ENCODE measurements at regions not wholly inside any gene's neighbourhood (a gene's known extent, or its start where the extent isn't known, plus 50 kb on each side); places are given as distances from the start of the nearest gene placed in this dataset.

DNA sequence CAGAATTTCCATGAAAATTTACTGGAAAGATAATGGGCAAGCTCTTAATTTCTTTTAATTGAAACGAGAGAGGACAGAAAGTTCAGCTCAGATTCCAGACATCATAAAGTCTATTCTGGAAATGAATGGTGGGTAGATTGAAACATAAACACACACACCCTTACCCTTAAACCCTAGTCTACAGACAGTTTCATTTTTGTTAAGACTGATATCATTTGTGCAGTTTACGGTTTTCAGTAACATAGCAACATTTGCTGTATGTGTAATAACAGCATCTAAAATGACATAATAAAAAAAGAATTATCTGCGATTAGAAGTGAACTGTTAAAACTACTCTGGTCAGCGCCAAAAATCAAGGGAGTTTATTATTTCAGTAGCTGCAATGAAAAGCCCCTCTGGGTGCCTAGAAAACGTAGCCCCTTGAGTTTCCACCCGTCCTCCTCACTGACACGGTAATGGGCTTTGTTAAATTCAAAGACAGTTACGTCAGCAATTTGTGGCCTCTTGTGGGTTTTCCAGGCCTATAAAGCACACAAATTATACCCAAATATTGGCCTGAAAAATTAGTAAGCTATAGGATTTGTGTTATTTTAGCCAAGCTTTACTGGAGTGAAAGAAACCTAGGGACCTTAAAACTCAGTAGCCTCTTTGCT, 520.6 kb upstream of the SOX9 start (continued):
- TF ChIP-seq, protein P1, sequence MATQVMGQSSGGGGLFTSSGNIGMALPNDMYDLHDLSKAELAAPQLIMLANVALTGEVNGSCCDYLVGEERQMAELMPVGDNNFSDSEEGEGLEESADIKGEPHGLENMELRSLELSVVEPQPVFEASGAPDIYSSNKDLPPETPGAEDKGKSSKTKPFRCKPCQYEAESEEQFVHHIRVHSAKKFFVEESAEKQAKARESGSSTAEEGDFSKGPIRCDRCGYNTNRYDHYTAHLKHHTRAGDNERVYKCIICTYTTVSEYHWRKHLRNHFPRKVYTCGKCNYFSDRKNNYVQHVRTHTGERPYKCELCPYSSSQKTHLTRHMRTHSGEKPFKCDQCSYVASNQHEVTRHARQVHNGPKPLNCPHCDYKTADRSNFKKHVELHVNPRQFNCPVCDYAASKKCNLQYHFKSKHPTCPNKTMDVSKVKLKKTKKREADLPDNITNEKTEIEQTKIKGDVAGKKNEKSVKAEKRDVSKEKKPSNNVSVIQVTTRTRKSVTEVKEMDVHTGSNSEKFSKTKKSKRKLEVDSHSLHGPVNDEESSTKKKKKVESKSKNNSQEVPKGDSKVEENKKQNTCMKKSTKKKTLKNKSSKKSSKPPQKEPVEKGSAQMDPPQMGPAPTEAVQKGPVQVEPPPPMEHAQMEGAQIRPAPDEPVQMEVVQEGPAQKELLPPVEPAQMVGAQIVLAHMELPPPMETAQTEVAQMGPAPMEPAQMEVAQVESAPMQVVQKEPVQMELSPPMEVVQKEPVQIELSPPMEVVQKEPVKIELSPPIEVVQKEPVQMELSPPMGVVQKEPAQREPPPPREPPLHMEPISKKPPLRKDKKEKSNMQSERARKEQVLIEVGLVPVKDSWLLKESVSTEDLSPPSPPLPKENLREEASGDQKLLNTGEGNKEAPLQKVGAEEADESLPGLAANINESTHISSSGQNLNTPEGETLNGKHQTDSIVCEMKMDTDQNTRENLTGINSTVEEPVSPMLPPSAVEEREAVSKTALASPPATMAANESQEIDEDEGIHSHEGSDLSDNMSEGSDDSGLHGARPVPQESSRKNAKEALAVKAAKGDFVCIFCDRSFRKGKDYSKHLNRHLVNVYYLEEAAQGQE (IDR thresholded peaks at IDR 0.05), result no peak
- TF ChIP-seq, protein P2, sequence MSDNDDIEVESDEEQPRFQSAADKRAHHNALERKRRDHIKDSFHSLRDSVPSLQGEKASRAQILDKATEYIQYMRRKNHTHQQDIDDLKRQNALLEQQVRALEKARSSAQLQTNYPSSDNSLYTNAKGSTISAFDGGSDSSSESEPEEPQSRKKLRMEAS (IDR thresholded peaks at IDR 0.05), result no peak
- no peak for TF ChIP-seq RAD21 (IDR thresholded peaks at IDR 0.05)
- TF ChIP-seq YY1 (IDR thresholded peaks at IDR 0.05), result no peak
- TF ChIP-seq FOXA1 (IDR thresholded peaks at IDR 0.05), result no peak
- no peak for TF ChIP-seq NR2F2 (IDR thresholded peaks at IDR 0.05)
- no peak for TF ChIP-seq JUND (IDR thresholded peaks at IDR 0.05)
- TF ChIP-seq FOXA2 (IDR thresholded peaks at IDR 0.05), result no peak
- TF ChIP-seq, protein P3, sequence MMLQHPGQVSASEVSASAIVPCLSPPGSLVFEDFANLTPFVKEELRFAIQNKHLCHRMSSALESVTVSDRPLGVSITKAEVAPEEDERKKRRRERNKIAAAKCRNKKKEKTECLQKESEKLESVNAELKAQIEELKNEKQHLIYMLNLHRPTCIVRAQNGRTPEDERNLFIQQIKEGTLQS (IDR thresholded peaks at IDR 0.05), result no peak

DNA sequence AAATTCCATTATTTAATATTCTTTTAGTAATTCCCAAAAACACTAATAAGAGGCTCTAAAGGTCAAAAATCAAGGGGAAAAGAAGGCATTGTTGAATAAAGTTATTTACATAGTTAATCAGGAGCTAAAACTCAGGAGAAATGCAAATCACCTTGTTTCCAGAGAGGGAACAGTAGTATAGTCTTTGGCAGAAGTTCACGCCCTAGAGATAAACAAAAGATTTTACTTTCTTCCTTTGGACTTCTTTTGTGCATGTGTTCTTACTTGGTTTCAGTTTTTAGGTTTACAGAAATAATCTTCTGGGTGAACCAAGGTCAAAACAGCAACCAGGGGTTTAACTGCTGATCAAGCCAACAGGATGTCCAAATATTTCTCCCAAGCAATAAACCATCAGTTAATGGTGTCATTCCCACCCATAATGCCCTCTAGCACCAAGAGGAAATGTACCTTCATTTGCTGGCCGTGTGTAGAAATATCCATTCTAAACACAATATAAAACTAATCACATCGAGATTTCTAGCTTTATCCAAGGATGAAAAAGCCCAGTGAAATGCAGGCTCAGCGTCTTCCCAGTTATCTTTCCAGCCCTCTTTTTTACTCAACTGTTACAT, 518.8 kb upstream of the SOX9 start:
- WGBS, result 73% methylated on average over 4 of the region's 4 CpGs
- Histone ChIP-seq H3K9me3 (ENCODE audit: control insufficient read depth in 4 of 4, low read length in 3 of 4) (no peaks in the 10 kb centered on the region), H3K4me1 (ENCODE audit: control insufficient read depth in 4 of 4, insufficient read depth in 4 of 4, low read length in 3 of 4) (no peaks in the 10 kb centered on the region), H3K27ac (ENCODE audit: low read depth in 1 of 2, low read length in 2 of 2) (no peak overlapping the region), H3K27me3 (ENCODE audit: control insufficient read depth in 4 of 4, insufficient read depth in 4 of 4, low read length in 3 of 4) (no peaks in the 10 kb centered on the region), H3K36me3 (ENCODE audit: control insufficient read depth in 4 of 4, insufficient read depth in 3 of 4, low read depth in 1 of 4, low read length in 3 of 4) (no peaks in the 10 kb centered on the region), H3K4me3 (ENCODE audit: low read depth in 1 of 3, low read length in 3 of 3) (no peak overlapping the region), H3K9ac (ENCODE audit: low read depth in 1 of 2, low read length in 2 of 2) (no peak overlapping the region)
- no peak for DNase-seq (ENCODE audit: low spot score)
- TF ChIP-seq, protein P1 (IDR thresholded peaks at IDR 0.05), result no peak
- TF ChIP-seq RAD21 (IDR thresholded peaks at IDR 0.05), result no peak
- TF ChIP-seq, protein P2 (IDR thresholded peaks at IDR 0.05), result no peak
- TF ChIP-seq HNF4G (IDR thresholded peaks at IDR 0.05), result no peak
- TF ChIP-seq, protein P3 (IDR thresholded peaks at IDR 0.05), result no peak
- TF ChIP-seq EGR1 (IDR thresholded peaks at IDR 0.05; ENCODE audit: low read depth in 2 of 2), result no peak
- TF ChIP-seq NR2F2 (IDR thresholded peaks at IDR 0.05), result no peak
- TF ChIP-seq FOXA2 (IDR thresholded peaks at IDR 0.05), result no peak
- no peak for TF ChIP-seq JUND (IDR thresholded peaks at IDR 0.05)
- no peak for TF ChIP-seq YY1 (IDR thresholded peaks at IDR 0.05)
- no peak for TF ChIP-seq FOXA1 (IDR thresholded peaks at IDR 0.05)
- TF ChIP-seq RXRA (IDR thresholded peaks at IDR 0.05), result no peak
- TF ChIP-seq, protein P4, sequence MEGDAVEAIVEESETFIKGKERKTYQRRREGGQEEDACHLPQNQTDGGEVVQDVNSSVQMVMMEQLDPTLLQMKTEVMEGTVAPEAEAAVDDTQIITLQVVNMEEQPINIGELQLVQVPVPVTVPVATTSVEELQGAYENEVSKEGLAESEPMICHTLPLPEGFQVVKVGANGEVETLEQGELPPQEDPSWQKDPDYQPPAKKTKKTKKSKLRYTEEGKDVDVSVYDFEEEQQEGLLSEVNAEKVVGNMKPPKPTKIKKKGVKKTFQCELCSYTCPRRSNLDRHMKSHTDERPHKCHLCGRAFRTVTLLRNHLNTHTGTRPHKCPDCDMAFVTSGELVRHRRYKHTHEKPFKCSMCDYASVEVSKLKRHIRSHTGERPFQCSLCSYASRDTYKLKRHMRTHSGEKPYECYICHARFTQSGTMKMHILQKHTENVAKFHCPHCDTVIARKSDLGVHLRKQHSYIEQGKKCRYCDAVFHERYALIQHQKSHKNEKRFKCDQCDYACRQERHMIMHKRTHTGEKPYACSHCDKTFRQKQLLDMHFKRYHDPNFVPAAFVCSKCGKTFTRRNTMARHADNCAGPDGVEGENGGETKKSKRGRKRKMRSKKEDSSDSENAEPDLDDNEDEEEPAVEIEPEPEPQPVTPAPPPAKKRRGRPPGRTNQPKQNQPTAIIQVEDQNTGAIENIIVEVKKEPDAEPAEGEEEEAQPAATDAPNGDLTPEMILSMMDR (IDR thresholded peaks at IDR 0.05; ENCODE audit: low read depth, low read length, missing input control), result no peak
- no peak for TF ChIP-seq GABPA (IDR thresholded peaks at IDR 0.05 in 1 of 2, conservative IDR thresholded peaks at IDR 0.05 in 1 of 2)
- TF ChIP-seq, protein P5, sequence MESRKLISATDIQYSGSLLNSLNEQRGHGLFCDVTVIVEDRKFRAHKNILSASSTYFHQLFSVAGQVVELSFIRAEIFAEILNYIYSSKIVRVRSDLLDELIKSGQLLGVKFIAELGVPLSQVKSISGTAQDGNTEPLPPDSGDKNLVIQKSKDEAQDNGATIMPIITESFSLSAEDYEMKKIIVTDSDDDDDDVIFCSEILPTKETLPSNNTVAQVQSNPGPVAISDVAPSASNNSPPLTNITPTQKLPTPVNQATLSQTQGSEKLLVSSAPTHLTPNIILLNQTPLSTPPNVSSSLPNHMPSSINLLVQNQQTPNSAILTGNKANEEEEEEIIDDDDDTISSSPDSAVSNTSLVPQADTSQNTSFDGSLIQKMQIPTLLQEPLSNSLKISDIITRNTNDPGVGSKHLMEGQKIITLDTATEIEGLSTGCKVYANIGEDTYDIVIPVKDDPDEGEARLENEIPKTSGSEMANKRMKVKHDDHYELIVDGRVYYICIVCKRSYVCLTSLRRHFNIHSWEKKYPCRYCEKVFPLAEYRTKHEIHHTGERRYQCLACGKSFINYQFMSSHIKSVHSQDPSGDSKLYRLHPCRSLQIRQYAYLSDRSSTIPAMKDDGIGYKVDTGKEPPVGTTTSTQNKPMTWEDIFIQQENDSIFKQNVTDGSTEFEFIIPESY (IDR thresholded peaks at IDR 0.05), result no peak
- TF ChIP-seq TAF1 (conservative IDR thresholded peaks at IDR 0.05), result no peak
- no peak for TF ChIP-seq SP1 (IDR thresholded peaks at IDR 0.05)
- no peak for TF ChIP-seq HNF4A (conservative IDR thresholded peaks at IDR 0.05)

Measured in liver (tissue), 8 donors.